HCT116 (cell line): ENCODE measurements at regions not wholly inside any gene's neighbourhood (a gene's known extent, or its start where the extent isn't known, plus 50 kb on each side); places are given as distances from the start of the nearest gene placed in this dataset.

Source experiments
- ATAC-seq: fragments of 200-7000 bp; cut with Tn5 transposase; 2 replicates; pipeline ENCODE4 v1.9.1; 2020; ENCODE audit warnings: mild to moderate bottlenecking, moderate library complexity
- BruUV-seq: library from RNA; stranded (reverse); fragments of 400-500 nt; replicated peaks from 2 replicates; lab custom pipeline; 2021; lab: Mats Ljungman, UMichigan
- CTCF ChIA-PET: fragments of 300-600 bp; sonication (Branson Sonifier 250); formaldehyde crosslinking; loops from one replicate; lab custom pipeline; 2021; ENCODE audit warnings: antibody characterized with exemption; lab: Charles Lee
- POLR2A ChIA-PET: fragments of 300-600, 350-600 bp; sonication (Branson Sonifier 250); formaldehyde crosslinking; loops from one replicate; lab custom pipeline; 2021; ENCODE audit warnings: antibody characterized with exemption; lab: Charles Lee
- RAD21 ChIA-PET, 2 experiments: fragments of 300-600 bp; sonication (Branson Sonifier 250); formaldehyde crosslinking; loops; one replicate each; lab custom pipeline; 2023; ENCODE audit warnings: low total read pairs in 2 of 2; ENCODE audit not compliant: uncharacterized antibody in 2 of 2, unreplicated experiment in 2 of 2, low non-redundant PET in 1 of 2; lab: Charles Lee
- DNase-seq: peaks from one replicate; pipeline ENCODE4 v3.0.0-alpha.2; 2010; ENCODE audit warnings: low read depth, low spot score
- H2AFZ ChIP-seq: fragments of 200-600 bp; shearing (Covaris generic), sonication (generic); 2 replicates; pipeline ENCODE4 v1.6.1; 2017; ENCODE audit warnings: low read depth, mixed run types, mixed read lengths, antibody characterized with exemption, low read length; ENCODE audit not compliant: poor library complexity, severe bottlenecking
- H3K27ac ChIP-seq: 2 replicates; pipeline ENCODE4 v1.5.1; 2012; ENCODE audit warnings: low read depth, low read length
- H3K27me3 ChIP-seq: fragments of 200-600 bp; sonication (generic); 2 replicates; pipeline ENCODE4 v1.6.1; 2016; ENCODE audit warnings: mixed run types, low read length, mixed read lengths; ENCODE audit not compliant: insufficient read depth
- H3K36me3 ChIP-seq, 2 experiments: fragments of 200-500 bp in 1 of 2; fragments of 200-600 bp in 1 of 2; sonication (Bioruptor generic) in 1 of 2; sonication (generic) in 1 of 2; 2 replicates each; pipeline versions ENCODE4 v1.5.1 to v1.6.1; 2014 to 2016; ENCODE audit warnings: low read length in 2 of 2, inconsistent platforms in 1 of 2, mixed read lengths in 1 of 2, mixed run types in 1 of 2; ENCODE audit not compliant: insufficient read depth in 2 of 2, control insufficient read depth in 1 of 2
- H3K4me1 ChIP-seq, 2 experiments: fragments of 200-600 bp in 1 of 2; sonication (generic) in 1 of 2; 2 replicates each; pipeline versions ENCODE4 v1.5.1 to v1.6.1; 2012 to 2017; ENCODE audit warnings: low read length in 2 of 2, inconsistent platforms in 1 of 2, mild to moderate bottlenecking in 1 of 2, mixed read lengths in 1 of 2, mixed run types in 1 of 2, moderate library complexity in 1 of 2; ENCODE audit not compliant: insufficient read depth in 2 of 2, control insufficient read depth in 1 of 2
- H3K4me2 ChIP-seq: fragments of 200-600 bp; sonication (generic); 2 replicates; pipeline ENCODE4 v1.6.1; 2017; ENCODE audit warnings: mixed run types, low read length, mixed read lengths
- H3K4me3 ChIP-seq, 2 experiments: fragments of 200-600 bp in 1 of 2; sonication (generic) in 1 of 2; replicated peaks in 1 of 2; 2 replicates each; pipeline ENCODE4 v1.5.1; 2011 to 2016; ENCODE audit warnings: low read length in 2 of 2, control low read depth in 1 of 2, low read depth in 1 of 2, mild to moderate bottlenecking in 1 of 2, mixed read lengths in 1 of 2, mixed run types in 1 of 2
- H3K79me2 ChIP-seq: fragments of 200-600 bp; sonication (generic); 2 replicates; pipeline ENCODE4 v1.6.1; 2017; ENCODE audit warnings: mild to moderate bottlenecking, mixed run types, low read length, moderate library complexity, mixed read lengths; ENCODE audit not compliant: insufficient read depth
- H3K9ac ChIP-seq: fragments of 200-600 bp; sonication (generic); 2 replicates; pipeline ENCODE4 v1.6.1; 2016; ENCODE audit warnings: low read length, mixed read lengths
- H3K9me2 ChIP-seq: fragments of 200-600 bp; sonication (generic), shearing (Covaris generic); 2 replicates; pipeline ENCODE4 v1.6.1; 2017; ENCODE audit warnings: mixed run types, mild to moderate bottlenecking, moderate library complexity; ENCODE audit not compliant: insufficient read depth
- H3K9me3 ChIP-seq, 2 experiments: fragments of 200-500 bp in 1 of 2; fragments of 200-600 bp in 1 of 2; sonication (Bioruptor generic) in 1 of 2; sonication (generic) in 1 of 2; 2 replicates each; pipeline ENCODE4 v1.6.1; 2014 to 2017; ENCODE audit warnings: low read length in 2 of 2, mixed read lengths in 2 of 2, inconsistent platforms in 1 of 2, low read depth in 1 of 2, mild to moderate bottlenecking in 1 of 2, mixed run types in 1 of 2, moderate library complexity in 1 of 2; ENCODE audit not compliant: control insufficient read depth in 1 of 2, insufficient read depth in 1 of 2
- H4K20me1 ChIP-seq: fragments of 200-600 bp; sonication (generic), shearing (Covaris generic); 2 replicates; pipeline ENCODE4 v1.6.1; 2017; ENCODE audit warnings: mixed run types, mild to moderate bottlenecking, moderate library complexity; ENCODE audit not compliant: insufficient read depth
- CBX3 ChIP-seq: IDR thresholded peaks from 2 replicates; pipeline ENCODE4 v1.6.1; 2012; ENCODE audit warnings: low read depth
- CTCF ChIP-seq, 3 experiments: fragments of 200-600 bp in 1 of 3; sonication (generic) in 1 of 3; IDR thresholded peaks in 2 of 3; conservative IDR thresholded peaks in 1 of 3; 2 replicates each; pipeline ENCODE4 v1.5.1; 2012 to 2017; ENCODE audit warnings: low read depth in 2 of 3, low read length in 2 of 3, antibody characterized with exemption in 1 of 3, borderline replicate concordance in 1 of 3, control low read depth in 1 of 3, mild to moderate bottlenecking in 1 of 3, mixed read lengths in 1 of 3, mixed run types in 1 of 3, moderate library complexity in 1 of 3; ENCODE audit not compliant: insufficient read depth in 1 of 3
- EGR1 ChIP-seq: IDR thresholded peaks from 2 replicates; pipeline ENCODE4 v1.6.1; 2012; ENCODE audit warnings: low read depth
- JUND ChIP-seq: IDR thresholded peaks from 2 replicates; pipeline ENCODE4 v1.6.1; 2012
- MAX ChIP-seq: IDR thresholded peaks from 2 replicates; pipeline ENCODE4 v1.6.1; 2012
- POLR2A ChIP-seq: IDR thresholded peaks from 2 replicates; pipeline ENCODE4 v1.7.0; 2011; ENCODE audit warnings: borderline replicate concordance; ENCODE audit not compliant: insufficient read depth, insufficient read length; ENCODE audit errors: extremely low read depth
- RAD21 ChIP-seq: IDR thresholded peaks from 2 replicates; pipeline ENCODE4 v1.6.1; 2012; ENCODE audit warnings: low read depth, mild to moderate bottlenecking
- REST ChIP-seq: IDR thresholded peaks from 2 replicates; pipeline ENCODE4 v1.6.1; 2012; ENCODE audit warnings: low read depth
- SIN3A ChIP-seq: IDR thresholded peaks from 2 replicates; pipeline ENCODE4 v1.6.1; 2012; ENCODE audit warnings: low read depth
- SRF ChIP-seq: IDR thresholded peaks from 2 replicates; pipeline ENCODE4 v1.6.1; 2012; ENCODE audit warnings: low read depth
- YY1 ChIP-seq: IDR thresholded peaks from 2 replicates; pipeline ENCODE4 v1.6.1; 2011; ENCODE audit warnings: low read length, low read depth, moderate library complexity, mild to moderate bottlenecking; ENCODE audit not compliant: insufficient replicate concordance; ENCODE audit errors: extremely low read depth
- intact Hi-C: fragments of 100-400 bp; cut with micrococcal nuclease; formaldehyde crosslinking; loops from 2 replicates; pipeline ENCODE4 v1.10.0; 2022

GRCh38 chr15:69568173-69569009 is 115.8 kb downstream of the RPLP1 start:
- no peak for TF ChIP-seq YY1
- TF ChIP-seq REST = no peak
- TF ChIP-seq EGR1 = no peak
- no peak for TF ChIP-seq POLR2A
- TF ChIP-seq CBX3 = no peak
- TF ChIP-seq JUND = no peak
- TF ChIP-seq CTCF (IDR thresholded peaks at IDR 0.05 in 2 of 3, conservative IDR thresholded peaks at IDR 0.05 in 1 of 3; ENCODE audit: borderline replicate concordance in 1 of 3, insufficient read depth in 1 of 3, low read depth in 2 of 3, low read length in 2 of 3) = no peak
- TF ChIP-seq RAD21 = no peak
- no peak for TF ChIP-seq SIN3A
- TF ChIP-seq SRF = no peak
- TF ChIP-seq MAX = no peak
- Histone ChIP-seq H3K4me2 (no peak overlapping the region), H3K27ac (no peak overlapping the region), H3K79me2 (no peaks in the 10 kb centered on the region), H3K9me3 (no peaks in the 10 kb centered on the region), H2AFZ (no peak overlapping the region), H3K4me3 (no peak overlapping the region), H3K4me1 (no peaks in the 10 kb centered on the region), H3K9ac (no peak overlapping the region), H3K27me3 (no peaks in the 10 kb centered on the region), H3K9me2 (no peaks in the 10 kb centered on the region), H4K20me1 (no peaks in the 10 kb centered on the region), H3K36me3 (no peaks in the 10 kb centered on the region)
- POLR2A ChIA-PET = no interaction called here
- intact Hi-C loops = no loop called here
- CTCF ChIA-PET = no interaction called here
- RAD21 ChIA-PET = no interaction called here
- DNase-seq (no peak), ATAC-seq (no peak)
- BruUV-seq = no TSS peak
